ENCODE measurements at regions not wholly inside any gene's neighbourhood (a gene's known extent, or its start where the extent isn't known, plus 50 kb on each side); places are given as distances from the start of the nearest gene placed in this dataset.

- peaks cover 2% of the 10 kb centered on the region for H3K4me1 Mint-ChIP-seq
- no peak for ATAC-seq (ENCODE audit: low read depth)
- no peaks in the 10 kb centered on the region for H3K9me3 Mint-ChIP-seq
- no peaks in the 10 kb centered on the region for H3K36me3 Mint-ChIP-seq (ENCODE audit: low read depth)
- intact Hi-C loops (cut with micrococcal nuclease) = no loop called here
- H3K27ac Mint-ChIP-seq = no peak overlapping the region
- ChIA-PET CTCF (no interaction called here), POLR2A (no interaction called here)
- no peaks in the 10 kb centered on the region for H3K27me3 Mint-ChIP-seq
- no peak for TF ChIP-seq CTCF (IDR thresholded peaks at IDR 0.05)
- no peak for DNase-seq
- H3K4me3 Mint-ChIP-seq = no peak overlapping the region
These were observed 130.9 kb upstream of the CASK start for GRCh38 chrX:42054256-42054655.

- intact Hi-C loops (cut with micrococcal nuclease) = no loop called here
- Mint-ChIP-seq H3K36me3 (ENCODE audit: low read depth) (no peaks in the 10 kb centered on the region), H3K4me1 (peaks cover 2% of the 10 kb centered on the region), H3K27me3 (no peaks in the 10 kb centered on the region), H3K9me3 (no peaks in the 10 kb centered on the region), H3K4me3 (no peak overlapping the region), H3K27ac (no peak overlapping the region)
- DNase-seq (no peak), ATAC-seq (ENCODE audit: low read depth) (no peak)
- POLR2A ChIA-PET = no interaction called here
- TF ChIP-seq CTCF (IDR thresholded peaks at IDR 0.05) = no peak
- CTCF ChIA-PET = no interaction called here
These were observed 127.0 kb upstream of the CASK start for GRCh38 chrX:42050345-42050744.

- POLR2A ChIA-PET = no interaction called here
- no peak for TF ChIP-seq CTCF (IDR thresholded peaks at IDR 0.05)
- Mint-ChIP-seq H3K27me3 (no peaks in the 10 kb centered on the region), H3K4me3 (no peak overlapping the region), H3K4me1 (peaks cover 2% of the 10 kb centered on the region), H3K36me3 (ENCODE audit: low read depth) (no peaks in the 10 kb centered on the region), H3K9me3 (no peaks in the 10 kb centered on the region), H3K27ac (no peak overlapping the region)
- intact Hi-C loops (cut with micrococcal nuclease) = no loop called here
- DNase-seq (no peak), ATAC-seq (ENCODE audit: low read depth) (no peak)
- CTCF ChIA-PET = no interaction called here
These were observed 124.5 kb upstream of the CASK start for GRCh38 chrX:42047886-42048285.

GRCh38 chrX:42028109-42028508, 104.8 kb upstream of the CASK start:
- intact Hi-C loops (cut with micrococcal nuclease) = no loop called here
- Mint-ChIP-seq H3K27me3 (peaks cover 2% of the 10 kb centered on the region), H3K36me3 (ENCODE audit: low read depth) (no peaks in the 10 kb centered on the region)

GRCh38 chrX:42027367-42028000, 104.1 kb upstream of the CASK start:
- TF ChIP-seq CTCF (IDR thresholded peaks at IDR 0.05) = no peak

More at GRCh38 chrX:42028109-42028508, 104.8 kb upstream of the CASK start:
- TF ChIP-seq CTCF (IDR thresholded peaks at IDR 0.05) = no peak
- no peaks in the 10 kb centered on the region for H3K9me3 Mint-ChIP-seq
- no peak for DNase-seq
- ChIA-PET CTCF (no interaction called here), POLR2A (no interaction called here)
- no peak overlapping the region for H3K4me3 Mint-ChIP-seq
- no peak overlapping the region for H3K27ac Mint-ChIP-seq
- H3K4me1 Mint-ChIP-seq = no peaks in the 10 kb centered on the region
- ATAC-seq (ENCODE audit: low read depth) = no peak

More at GRCh38 chrX:42027367-42028000, 104.1 kb upstream of the CASK start:
- no peak for ATAC-seq (ENCODE audit: low read depth)
- ChIA-PET CTCF (no interaction called here), POLR2A (no interaction called here)
- Mint-ChIP-seq H3K4me1 (no peaks in the 10 kb centered on the region), H3K27ac (no peak overlapping the region), H3K27me3 (peaks cover 2% of the 10 kb centered on the region), H3K4me3 (no peak overlapping the region), H3K9me3 (no peaks in the 10 kb centered on the region), H3K36me3 (ENCODE audit: low read depth) (no peaks in the 10 kb centered on the region)
- DNase-seq = no peak
- intact Hi-C loops (cut with micrococcal nuclease) = no loop called here

Measured in activated B cell treated with CpG ODN at 0.5 μM for 24 hours (primary cell).